Liver (tissue), 8 donors: ENCODE measurements at regions not wholly inside any gene's neighbourhood (a gene's known extent, or its start where the extent isn't known, plus 50 kb on each side); places are given as distances from the start of the nearest gene placed in this dataset.

Experiments used
- DNase-seq: peaks from one replicate; pipeline ENCODE4 v3.0.0-alpha.2; 2017; ENCODE audit warnings: low spot score
- H3K27ac ChIP-seq, 2 donors: one replicate each; pipeline ENCODE4 v1.7.0; 2013; ENCODE audit warnings: inconsistent platforms in 2 of 2, low read length in 2 of 2, control low read depth in 1 of 2, low read depth in 1 of 2, mild to moderate bottlenecking in 1 of 2
- H3K27me3 ChIP-seq, 4 donors: one replicate each; pipeline versions ENCODE4 v1.6.1 to v1.7.0; 2013; ENCODE audit warnings: low read length in 3 of 4, inconsistent platforms in 1 of 4, mild to moderate bottlenecking in 1 of 4, moderate library complexity in 1 of 4; ENCODE audit not compliant: control insufficient read depth in 4 of 4, insufficient read depth in 4 of 4
- H3K36me3 ChIP-seq, 4 donors: one replicate each; pipeline versions ENCODE4 v1.6.1 to v1.7.0; 2013; ENCODE audit warnings: low read length in 3 of 4, mild to moderate bottlenecking in 3 of 4, low read depth in 1 of 4, moderate library complexity in 1 of 4; ENCODE audit not compliant: control insufficient read depth in 4 of 4, insufficient read depth in 3 of 4
- H3K4me1 ChIP-seq, 4 donors: one replicate each; pipeline versions ENCODE4 v1.6.1 to v1.7.0; 2013; ENCODE audit warnings: low read length in 3 of 4, mild to moderate bottlenecking in 3 of 4, moderate library complexity in 1 of 4; ENCODE audit not compliant: control insufficient read depth in 4 of 4, insufficient read depth in 4 of 4
- H3K4me3 ChIP-seq, 3 donors: one replicate each; pipeline versions ENCODE4 v1.6.1 to v1.7.0; 2013; ENCODE audit warnings: low read length in 3 of 3, control low read depth in 1 of 3, low read depth in 1 of 3, mild to moderate bottlenecking in 1 of 3
- H3K9ac ChIP-seq, 2 donors: one replicate each; pipeline ENCODE4 v1.7.0; 2013; ENCODE audit warnings: low read length in 2 of 2, mild to moderate bottlenecking in 2 of 2, moderate library complexity in 2 of 2, control low read depth in 1 of 2, low read depth in 1 of 2
- H3K9me3 ChIP-seq, 4 donors: one replicate each; pipeline versions ENCODE4 v1.6.1 to v1.7.0; 2013; ENCODE audit warnings: low read length in 3 of 4; ENCODE audit not compliant: control insufficient read depth in 4 of 4
- ATF3 ChIP-seq: IDR thresholded peaks from 2 replicates; pipeline ENCODE4 v1.6.1; 2016; ENCODE audit warnings: antibody characterized with exemption
- CTCF ChIP-seq: fragments of 150-350 bp; IDR thresholded peaks from 2 replicates; pipeline ENCODE4 v1.5.1; 2017; ENCODE audit warnings: improper control_type of control experiment, low read depth, low read length; ENCODE audit not compliant: missing input control
- EGR1 ChIP-seq, 2 donors: IDR thresholded peaks; 2 replicates each; pipeline ENCODE4 v1.6.1; 2016 to 2018; ENCODE audit warnings: antibody characterized with exemption in 2 of 2, low read depth in 2 of 2
- FOXA1 ChIP-seq: IDR thresholded peaks from 2 replicates; pipeline ENCODE4 v1.6.1; 2016; ENCODE audit warnings: antibody characterized with exemption
- FOXA2 ChIP-seq: IDR thresholded peaks from 2 replicates; pipeline ENCODE4 v1.6.1; 2016; ENCODE audit warnings: antibody characterized with exemption
- GABPA ChIP-seq, 2 donors: IDR thresholded peaks in 1 of 2; conservative IDR thresholded peaks in 1 of 2; 2 replicates each; pipeline ENCODE4 v1.6.1; 2016; ENCODE audit warnings: antibody characterized with exemption in 2 of 2, mild to moderate bottlenecking in 1 of 2, moderate library complexity in 1 of 2
- HNF4A ChIP-seq, 2 donors: conservative IDR thresholded peaks; 2 replicates each; pipeline ENCODE4 v1.6.1; 2016; ENCODE audit warnings: antibody characterized with exemption in 2 of 2, mild to moderate bottlenecking in 2 of 2
- HNF4G ChIP-seq: IDR thresholded peaks from 2 replicates; pipeline ENCODE4 v1.6.1; 2016; ENCODE audit warnings: antibody characterized with exemption
- MAX ChIP-seq: IDR thresholded peaks from 2 replicates; pipeline ENCODE4 v1.6.1; 2016; ENCODE audit warnings: antibody characterized with exemption
- NR2F2 ChIP-seq: IDR thresholded peaks from 2 replicates; pipeline ENCODE4 v1.6.1; 2016; ENCODE audit warnings: antibody characterized with exemption
- RAD21 ChIP-seq, 2 donors: IDR thresholded peaks; 2 replicates each; pipeline ENCODE4 v1.6.1; 2016; ENCODE audit warnings: antibody characterized with exemption in 2 of 2, mild to moderate bottlenecking in 2 of 2
- REST ChIP-seq: IDR thresholded peaks from 2 replicates; pipeline ENCODE4 v1.6.1; 2016; ENCODE audit warnings: antibody characterized with exemption, mild to moderate bottlenecking
- SP1 ChIP-seq: IDR thresholded peaks from 2 replicates; pipeline ENCODE4 v1.6.1; 2018; ENCODE audit warnings: antibody characterized with exemption, mild to moderate bottlenecking
- TAF1 ChIP-seq: conservative IDR thresholded peaks from 2 replicates; pipeline ENCODE4 v1.6.1; 2016; ENCODE audit warnings: antibody characterized with exemption, mild to moderate bottlenecking
- YY1 ChIP-seq: IDR thresholded peaks from 2 replicates; pipeline ENCODE4 v1.6.1; 2016; ENCODE audit warnings: antibody characterized with exemption, mild to moderate bottlenecking
- ZBTB33 ChIP-seq: IDR thresholded peaks from 2 replicates; pipeline ENCODE4 v1.6.1; 2016; ENCODE audit warnings: antibody characterized with exemption
- WGBS: extraction: QIAGEN DNeasy Blood & Tissue Kit; methylation state at CpG from one replicate; pipeline ENCODE4 v1.1.7; 2013; 5-methylcytosine and 5-hydroxymethylcytosine counted together
- donor health status: healthy.
- donor health status: healthy.
- donor health status: healthy.
- donor health status: healthy.
- donor health status: healthy.

- TF ChIP-seq REST (no peak), FOXA1 (no peak)
Measured at GRCh38 chr4:169811476-169811875, 53.7 kb upstream of the HPF1 start (continued).

- DNase-seq: no peak
- H3K36me3 ChIP-seq: no peaks in the 10 kb centered on the region
- WGBS: 38% methylated on average over 6 of the region's 6 CpGs
- H3K4me3 ChIP-seq: no peak overlapping the region
- no peak overlapping the region for H3K9ac ChIP-seq
- TF ChIP-seq RAD21 (IDR thresholded peaks at IDR 0.05) (peak; percentile 92 to 93), CTCF (peak; percentile 87), HNF4A (conservative IDR thresholded peaks at IDR 0.05) (no peak), ZBTB33 (no peak), ATF3 (no peak), MAX (no peak), FOXA2 (no peak), TAF1 (no peak), REST (no peak), NR2F2 (no peak), HNF4G (no peak), SP1 (no peak), GABPA (IDR thresholded peaks at IDR 0.05 in 1 of 2, conservative IDR thresholded peaks at IDR 0.05 in 1 of 2) (no peak), YY1 (no peak), EGR1 (IDR thresholded peaks at IDR 0.05; ENCODE audit: low read depth in 2 of 2) (no peak)
- H3K9me3 ChIP-seq: peaks cover 0 to 2% (median 0%) of the 10 kb centered on the region in 4 donors
- no peaks in the 10 kb centered on the region for H3K4me1 ChIP-seq
- no peaks in the 10 kb centered on the region for H3K27me3 ChIP-seq
- H3K27ac ChIP-seq: no peak overlapping the region
Measured at GRCh38 chr4:169810325-169811323, 52.9 kb upstream of the HPF1 start.
